Fibroblast of the aortic adventitia (primary cell): ENCODE measurements at regions not wholly inside any gene's neighbourhood (a gene's known extent, or its start where the extent isn't known, plus 50 kb on each side); places are given as distances from the start of the nearest gene placed in this dataset.

Source experiments
- DNase-seq: peaks from one replicate; pipeline ENCODE4 v3.0.0-alpha.2; 2010; ENCODE audit warnings: low read depth
- H3K4me3 ChIP-seq: 2 replicates; pipeline ENCODE4 v1.5.1; 2011; ENCODE audit warnings: low read depth, mild to moderate bottlenecking, control low read depth, low read length, moderate library complexity
- TF ChIP-seq, protein P1 (sequence below): IDR thresholded peaks from 2 replicates; pipeline ENCODE4 v1.5.1; 2011; ENCODE audit warnings: mild to moderate bottlenecking, low read length, control low read depth, inconsistent platforms; ENCODE audit not compliant: insufficient read depth

DNA sequence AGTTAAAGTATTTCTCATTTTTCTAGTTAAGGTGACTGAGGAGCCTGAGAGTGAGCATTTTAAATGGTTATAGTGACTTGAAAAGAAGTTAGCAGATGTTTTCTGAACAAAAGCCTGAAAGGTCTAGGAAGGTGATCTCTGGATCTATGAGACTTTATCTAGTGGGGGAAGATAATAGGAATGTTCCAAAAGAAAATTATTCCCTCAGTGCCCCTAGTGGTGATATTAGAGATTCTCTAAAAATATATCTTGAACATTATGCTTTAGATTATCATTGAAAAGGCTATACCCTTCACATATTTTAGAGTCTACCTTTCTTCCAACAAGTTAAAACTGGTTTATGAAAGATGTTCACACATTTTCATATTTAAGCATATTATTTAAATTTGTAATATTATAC lies 69.0 kb upstream of the SPANXN1 start:
- no peak for DNase-seq
- TF ChIP-seq, protein P1, sequence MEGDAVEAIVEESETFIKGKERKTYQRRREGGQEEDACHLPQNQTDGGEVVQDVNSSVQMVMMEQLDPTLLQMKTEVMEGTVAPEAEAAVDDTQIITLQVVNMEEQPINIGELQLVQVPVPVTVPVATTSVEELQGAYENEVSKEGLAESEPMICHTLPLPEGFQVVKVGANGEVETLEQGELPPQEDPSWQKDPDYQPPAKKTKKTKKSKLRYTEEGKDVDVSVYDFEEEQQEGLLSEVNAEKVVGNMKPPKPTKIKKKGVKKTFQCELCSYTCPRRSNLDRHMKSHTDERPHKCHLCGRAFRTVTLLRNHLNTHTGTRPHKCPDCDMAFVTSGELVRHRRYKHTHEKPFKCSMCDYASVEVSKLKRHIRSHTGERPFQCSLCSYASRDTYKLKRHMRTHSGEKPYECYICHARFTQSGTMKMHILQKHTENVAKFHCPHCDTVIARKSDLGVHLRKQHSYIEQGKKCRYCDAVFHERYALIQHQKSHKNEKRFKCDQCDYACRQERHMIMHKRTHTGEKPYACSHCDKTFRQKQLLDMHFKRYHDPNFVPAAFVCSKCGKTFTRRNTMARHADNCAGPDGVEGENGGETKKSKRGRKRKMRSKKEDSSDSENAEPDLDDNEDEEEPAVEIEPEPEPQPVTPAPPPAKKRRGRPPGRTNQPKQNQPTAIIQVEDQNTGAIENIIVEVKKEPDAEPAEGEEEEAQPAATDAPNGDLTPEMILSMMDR, result no peak
- no peak overlapping the region for H3K4me3 ChIP-seq

DNA sequence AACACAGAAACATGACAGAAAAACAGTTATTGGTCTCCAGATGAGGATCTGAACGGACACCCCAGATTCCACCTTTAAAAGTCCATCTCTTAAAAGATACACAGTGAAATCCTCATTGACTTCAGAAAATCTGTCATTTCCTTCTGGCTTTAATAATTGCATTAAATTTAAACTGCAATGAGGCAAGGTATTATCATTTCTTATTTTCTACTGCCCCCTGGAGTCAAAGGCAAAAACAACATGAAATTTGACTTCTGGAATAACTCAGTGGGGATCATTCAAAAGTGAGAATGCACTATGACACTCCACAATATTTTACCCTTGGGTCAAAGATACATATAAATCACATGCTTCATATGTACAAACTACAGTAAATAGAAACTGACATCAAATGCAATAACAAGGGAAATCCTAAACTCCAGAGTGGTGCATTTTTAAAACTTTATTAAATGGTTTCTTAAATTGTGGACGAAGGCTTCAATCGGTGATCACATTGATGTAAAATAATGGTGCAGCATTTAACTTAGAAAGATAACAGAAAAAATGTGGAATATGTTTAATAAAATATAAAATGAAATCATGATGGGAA lies 56.4 kb upstream of the SPANXN1 start:
- peak; percentile 8 for DNase-seq
- TF ChIP-seq, protein P1, result peak; percentile 38
- H3K4me3 ChIP-seq, result no peak overlapping the region
